Hepatic stellate cell (primary cell): ENCODE measurements at regions not wholly inside any gene's neighbourhood (a gene's known extent, or its start where the extent isn't known, plus 50 kb on each side); places are given as distances from the start of the nearest gene placed in this dataset.

Source experiments
- DNase-seq: peaks from one replicate; pipeline ENCODE4 v3.0.0; 2011; ENCODE audit warnings: low spot score

DNA sequence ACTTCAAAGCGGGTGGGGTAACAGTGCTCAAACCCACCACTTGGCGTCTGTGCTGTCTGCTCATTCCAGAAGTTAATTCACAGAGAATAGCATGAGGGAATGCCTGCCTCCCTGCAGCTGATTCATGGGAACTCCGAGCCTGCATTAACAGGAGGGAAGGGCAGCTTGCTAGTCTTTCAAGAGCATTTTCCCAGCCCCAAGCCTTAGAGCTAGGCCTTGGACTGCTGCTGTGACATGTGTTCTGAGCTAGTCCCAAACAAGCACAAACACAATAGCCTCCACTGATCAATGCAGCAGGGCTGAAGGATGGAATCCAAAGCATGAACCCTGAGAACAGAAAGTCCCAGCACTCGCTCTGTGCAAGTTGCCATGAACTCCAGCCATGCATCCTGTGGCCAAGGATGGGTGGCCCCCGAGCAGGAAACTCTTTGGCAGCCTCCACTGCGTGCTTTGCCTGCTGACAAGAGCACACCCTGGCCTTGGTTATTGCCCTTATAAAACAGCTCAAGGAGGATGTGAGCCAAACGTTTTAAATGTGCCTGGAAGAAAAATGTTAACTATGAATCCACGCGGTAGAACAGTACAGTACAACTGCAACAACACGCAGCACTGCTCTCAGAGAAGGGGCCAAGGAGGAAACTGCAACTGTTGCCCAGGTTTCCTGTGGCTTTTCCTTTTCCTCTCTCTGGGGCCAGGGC lies 653.1 kb upstream of the KLF4 start:
- DNase-seq: no peak

DNA sequence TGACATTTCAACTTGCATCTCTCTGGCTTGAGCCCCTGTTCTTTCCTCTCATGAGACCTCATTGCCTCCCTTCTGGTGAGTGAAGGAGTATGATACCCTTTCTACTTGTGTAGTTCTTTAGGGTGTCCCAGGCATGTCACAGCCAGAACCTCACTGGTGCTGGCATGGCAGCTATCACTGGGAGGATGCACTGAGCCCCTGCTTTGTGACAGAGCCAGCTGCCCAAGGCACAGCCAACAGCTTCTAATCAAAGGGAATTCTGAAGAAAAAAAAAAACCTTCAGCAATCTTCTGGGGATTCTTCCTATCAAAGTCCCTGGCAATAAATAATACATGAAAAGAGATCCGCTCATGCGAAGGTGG lies 652.6 kb upstream of the KLF4 start:
- no peak for DNase-seq

DNA sequence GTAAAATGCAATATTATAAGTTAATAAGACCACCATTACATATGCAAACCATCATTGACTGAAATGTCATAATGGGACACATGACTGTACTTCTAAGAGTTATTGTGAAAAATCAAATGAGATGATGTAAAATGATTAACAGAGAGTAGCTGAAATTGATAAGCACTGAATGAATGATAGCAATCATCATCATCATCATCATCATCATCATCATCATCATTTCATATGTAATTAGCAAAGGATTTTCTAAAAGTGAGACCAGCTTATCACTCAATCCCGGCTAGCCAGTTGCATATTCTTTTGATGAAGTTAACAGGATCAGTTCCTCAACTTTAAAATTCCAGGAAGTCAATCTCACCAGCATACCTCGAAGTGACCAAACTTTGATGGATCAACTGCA lies 650.3 kb upstream of the KLF4 start:
- DNase-seq: no peak

DNA sequence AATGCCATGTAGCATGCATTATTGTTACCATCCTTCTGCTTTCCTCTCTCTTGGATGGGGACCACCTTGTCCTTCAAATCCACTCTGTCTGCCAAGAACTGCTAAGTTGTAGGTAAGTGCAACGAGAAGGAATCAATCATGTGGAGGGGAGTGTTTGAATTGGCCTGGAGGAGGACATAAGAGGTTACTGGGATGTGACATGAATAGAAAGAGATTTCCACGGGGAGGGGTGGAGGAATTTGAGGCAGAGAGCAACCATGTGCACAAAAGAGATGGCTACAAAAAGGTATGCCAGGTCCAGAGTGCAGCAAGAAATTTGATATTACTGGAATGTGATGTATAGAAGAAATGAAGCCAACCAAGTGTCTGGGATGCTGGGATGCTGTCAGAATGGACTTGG lies 648.9 kb upstream of the KLF4 start:
- no peak for DNase-seq

DNA sequence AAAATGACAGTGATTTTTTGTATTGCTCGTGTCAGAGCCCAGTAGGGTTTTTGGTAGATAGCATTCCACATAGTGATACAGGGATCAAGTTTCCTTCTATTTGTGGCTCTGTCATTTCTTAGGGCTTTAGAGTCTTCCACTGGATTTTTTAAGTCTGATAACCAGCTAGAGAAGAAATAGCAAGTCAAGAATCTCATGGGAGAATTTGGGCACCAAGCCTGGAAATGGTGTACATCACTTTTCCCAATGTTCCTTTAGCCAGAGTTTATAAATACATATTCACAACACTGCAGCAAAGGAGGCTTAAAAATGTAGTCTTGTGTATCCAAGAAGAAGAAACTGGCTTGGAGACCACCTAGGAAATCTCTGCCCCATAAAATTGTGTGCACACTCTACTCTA lies 647.1 kb upstream of the KLF4 start:
- no peak for DNase-seq

DNA sequence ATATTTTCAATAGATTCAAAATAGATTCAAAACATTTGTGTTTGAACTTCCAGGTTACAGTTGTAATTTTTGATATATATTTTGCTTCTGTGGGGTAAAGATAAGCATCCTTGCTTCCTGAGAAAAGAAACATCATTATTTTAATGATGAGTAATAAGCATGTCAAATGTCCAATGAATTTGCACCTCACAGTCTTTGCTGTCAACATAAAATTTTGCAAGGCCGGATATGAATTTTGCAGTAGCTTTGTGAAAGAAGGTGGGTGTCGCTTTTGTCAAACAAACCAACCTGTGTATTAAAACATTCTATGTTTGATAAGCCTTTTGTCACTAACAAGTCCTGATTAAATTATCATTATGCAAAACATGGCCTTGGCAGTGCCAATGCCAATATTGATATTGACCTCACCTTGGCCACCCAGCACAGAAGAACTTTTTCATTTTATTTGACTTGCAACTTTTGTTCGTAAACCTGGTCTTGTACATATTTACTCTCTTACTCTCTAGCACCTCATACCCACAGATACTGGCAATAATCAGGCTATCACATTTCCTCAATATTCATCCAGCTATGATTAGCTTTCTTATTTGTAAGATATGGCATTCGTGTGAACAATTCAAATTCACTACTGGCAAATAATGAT lies 645.0 kb upstream of the KLF4 start:
- no peak for DNase-seq

DNA sequence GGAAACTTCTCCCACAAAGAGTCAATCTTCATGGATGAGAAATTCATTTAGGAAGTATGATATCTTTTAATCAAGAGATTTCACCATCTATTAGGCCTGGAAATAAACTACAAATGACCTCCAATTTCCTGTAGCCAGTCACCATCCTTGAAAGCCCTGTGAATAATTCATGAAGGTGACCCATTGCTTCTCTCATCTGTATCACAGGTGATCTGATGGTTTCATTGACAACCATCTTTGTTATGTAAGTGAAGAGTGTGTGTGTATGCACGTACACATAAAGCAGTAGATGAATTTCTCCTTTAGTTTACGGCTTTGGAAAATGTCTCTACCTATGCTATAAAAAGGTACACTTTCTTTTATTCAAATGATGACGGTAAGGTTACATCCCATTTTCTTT lies 644.1 kb upstream of the KLF4 start:
- DNase-seq: no peak

DNA sequence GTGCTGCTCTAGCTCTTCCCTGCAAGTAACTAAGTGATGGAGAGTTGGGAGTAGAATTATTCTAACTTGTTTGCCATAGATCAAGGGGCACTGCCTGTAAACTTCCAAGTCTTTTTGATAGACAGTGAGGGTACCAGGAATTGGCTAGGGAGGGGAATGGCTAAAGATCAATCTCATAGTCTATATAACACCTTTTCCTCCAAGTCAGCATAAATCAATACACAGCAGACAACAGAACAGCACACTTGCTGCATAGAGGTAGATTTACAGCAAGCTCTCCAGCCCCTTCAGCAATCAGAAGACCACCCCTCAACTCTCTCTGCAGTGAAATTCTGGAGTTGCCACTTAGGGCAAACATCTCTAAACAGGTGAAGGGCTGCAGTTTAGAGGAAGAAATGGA lies 643.5 kb upstream of the KLF4 start:
- no peak for DNase-seq

DNA sequence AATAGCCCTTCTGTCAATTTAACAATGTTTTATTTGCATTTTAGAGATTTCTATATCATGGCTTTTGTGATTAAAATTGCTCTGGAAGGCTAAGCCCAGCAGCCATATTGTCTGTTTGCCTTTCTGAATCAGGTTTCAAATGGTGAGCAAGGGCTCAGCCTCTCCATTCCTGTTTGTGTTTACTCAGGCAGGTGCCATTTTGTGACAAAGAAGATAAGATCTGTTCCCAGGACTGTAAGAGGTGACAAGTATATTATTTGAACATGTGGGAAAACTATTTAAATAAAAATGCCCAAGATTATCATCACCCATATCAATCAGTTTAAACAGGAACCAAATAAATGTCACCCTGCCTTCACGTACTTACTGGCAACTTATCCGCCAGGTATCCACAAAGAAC lies 641.3 kb upstream of the KLF4 start:
- DNase-seq: no peak

DNA sequence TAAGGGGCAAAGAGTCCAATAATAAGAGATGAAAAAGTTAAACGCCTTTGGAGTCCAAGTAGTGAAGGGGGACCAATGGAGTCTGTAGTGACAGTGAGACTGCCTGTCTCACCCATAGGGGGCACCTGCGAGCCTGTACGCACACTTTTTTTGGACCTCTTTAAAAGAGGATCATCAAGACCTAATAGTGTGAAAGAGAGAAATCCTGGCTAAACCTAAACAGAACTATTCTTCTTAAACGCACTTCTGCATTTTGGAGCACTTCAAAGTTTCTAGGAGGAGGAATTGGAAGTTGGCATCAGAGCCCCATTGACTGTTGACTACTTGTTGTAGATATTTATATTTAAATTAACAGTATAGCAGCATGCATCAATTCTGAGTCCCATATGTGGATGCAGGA lies 636.1 kb upstream of the KLF4 start:
- DNase-seq: no peak

DNA sequence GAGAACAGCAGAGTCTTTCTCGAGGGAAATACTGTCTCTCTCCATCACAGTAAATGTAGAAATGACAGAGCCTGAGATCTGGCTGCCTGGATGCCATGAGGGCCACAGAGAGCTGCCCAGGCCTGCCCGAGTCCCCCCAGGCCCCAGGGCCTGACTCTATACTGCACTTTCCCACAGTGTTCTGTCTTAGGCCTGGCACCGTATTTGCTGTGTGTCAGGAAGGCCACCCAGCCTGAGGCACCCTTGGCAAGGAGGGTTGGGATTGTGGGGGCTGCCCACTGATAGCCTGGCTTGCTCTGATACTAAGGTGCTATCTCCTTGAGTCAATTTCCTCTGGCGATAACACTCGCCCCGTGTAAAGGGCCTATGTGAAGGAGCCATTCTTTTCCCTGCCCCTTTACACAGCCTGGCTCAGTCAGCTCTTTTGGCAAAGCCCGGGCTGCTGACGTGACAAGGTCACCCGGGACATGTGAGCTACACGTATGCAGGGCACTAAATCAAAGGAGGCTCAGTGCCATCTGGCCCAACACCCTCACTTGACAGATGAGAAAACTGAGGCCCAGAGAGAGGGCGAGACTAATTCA lies 630.1 kb upstream of the KLF4 start:
- DNase-seq: no peak

DNA sequence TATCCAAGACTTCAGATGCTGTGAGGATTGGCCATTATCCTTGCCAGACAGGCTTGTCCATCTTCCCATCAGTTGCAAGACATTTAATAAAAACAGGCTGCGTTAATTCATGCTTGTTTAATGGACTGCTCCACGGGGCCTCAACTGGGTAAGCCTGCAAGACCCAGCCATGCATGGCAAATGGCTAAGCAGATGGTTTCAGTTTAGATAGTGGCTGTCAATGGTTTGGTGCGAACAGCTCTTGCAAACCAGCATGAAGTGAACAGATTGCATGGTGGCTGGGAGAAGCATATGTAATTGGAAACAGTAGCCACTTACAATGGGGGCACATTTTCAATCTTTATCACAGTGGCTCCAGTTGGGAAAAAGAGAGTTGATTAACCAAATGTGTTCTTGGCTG lies 628.2 kb upstream of the KLF4 start:
- DNase-seq: no peak

DNA sequence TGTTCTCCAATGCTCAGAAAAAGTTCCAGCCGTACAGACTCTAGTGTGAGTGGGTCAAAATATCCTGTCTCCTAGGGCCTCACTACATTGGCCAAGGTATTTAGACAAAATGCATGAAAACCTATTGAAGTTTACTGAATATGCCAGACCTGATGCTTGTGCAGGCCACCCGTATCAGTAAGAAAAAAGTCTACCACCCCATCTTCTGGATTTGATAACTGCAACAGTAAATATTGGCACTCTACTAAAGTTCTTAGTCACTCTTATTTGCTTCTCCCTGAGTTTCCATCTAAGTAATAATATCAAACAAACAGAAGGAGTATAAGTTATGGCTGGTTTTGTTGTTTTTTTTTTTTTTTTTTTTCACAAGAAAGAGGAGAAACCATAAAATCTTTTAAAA lies 627.7 kb upstream of the KLF4 start:
- DNase-seq: no peak

DNA sequence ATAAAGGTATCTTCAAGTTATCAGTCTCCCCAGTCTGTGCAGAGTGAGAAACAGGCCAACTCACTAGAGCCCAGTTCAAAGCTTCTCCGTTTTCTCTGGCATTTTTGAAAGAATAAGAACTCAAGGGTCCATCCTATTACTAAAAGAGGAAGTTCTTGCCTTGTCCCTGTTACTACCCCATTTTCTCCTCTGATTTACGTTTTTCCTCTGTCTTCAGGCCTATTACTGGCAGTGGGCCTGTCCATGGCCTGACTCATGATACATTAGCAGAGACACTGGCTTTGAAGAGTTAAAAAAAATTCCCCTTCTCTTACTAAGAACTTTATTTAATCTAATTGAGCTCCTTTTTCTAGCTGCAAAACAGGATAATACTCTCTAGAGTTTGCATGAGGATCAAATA lies 624.0 kb upstream of the KLF4 start:
- no peak for DNase-seq

DNA sequence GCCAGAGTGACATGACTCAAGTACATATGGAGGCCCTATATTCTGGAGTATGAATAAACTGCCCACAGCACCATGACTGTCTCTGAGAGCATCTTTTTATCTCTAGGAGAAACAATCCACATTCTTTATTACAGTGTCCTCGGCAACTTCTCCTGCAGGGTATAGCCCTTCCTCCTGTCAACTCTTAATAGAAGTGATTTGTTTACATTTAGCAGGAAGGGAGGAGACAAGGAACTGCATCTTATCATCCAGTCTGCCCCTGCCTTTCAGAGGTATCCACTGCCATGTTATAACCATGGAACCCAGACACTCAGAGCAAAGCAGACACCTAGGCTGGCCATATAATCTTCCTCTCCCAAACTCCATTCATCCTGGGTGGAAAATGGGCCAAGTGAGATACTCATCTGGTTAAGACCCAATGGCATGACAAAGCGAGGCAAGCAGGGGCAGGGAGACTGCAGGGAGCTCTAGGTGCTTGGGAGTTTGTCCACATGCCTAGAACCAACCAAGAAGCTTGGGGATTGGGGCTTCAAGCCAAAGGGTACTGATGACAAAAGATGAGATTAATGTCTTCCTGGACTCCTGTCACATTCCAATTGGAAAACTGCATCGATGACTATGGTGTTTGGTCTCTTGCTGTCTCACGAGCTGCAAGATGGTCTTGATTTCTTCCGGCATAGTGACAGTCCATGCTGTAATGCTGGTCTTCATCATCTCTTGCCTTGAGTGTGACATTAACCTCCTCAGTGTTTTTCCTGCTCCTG lies 620.5 kb upstream of the KLF4 start:
- no peak for DNase-seq

DNA sequence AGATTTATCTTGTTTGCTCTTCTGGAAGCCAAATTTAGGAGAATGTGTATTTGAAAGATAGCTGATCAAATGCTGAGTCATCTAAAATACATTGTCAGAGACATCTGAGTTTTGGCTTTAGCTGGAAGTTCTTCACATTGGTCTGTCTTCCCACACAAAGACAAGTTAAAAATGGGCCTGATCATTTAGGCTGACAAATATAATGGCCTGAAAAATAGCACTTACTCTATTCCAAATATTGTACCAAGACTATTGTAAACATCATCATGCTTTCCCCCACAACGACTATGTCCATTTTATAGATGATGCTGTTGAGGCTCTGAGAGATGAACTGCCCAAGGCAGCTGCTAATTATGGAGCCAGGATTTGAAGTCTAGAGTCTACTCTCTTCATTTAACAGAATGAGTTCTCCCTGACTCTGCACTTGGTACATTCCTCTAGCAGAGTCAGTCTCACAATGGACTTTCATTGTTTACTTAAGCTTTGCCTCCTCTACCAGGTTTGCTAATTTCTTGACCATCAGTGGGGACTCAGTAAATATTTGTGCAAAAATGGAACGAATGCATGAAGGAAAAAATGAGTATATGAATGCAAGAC lies 619.4 kb upstream of the KLF4 start:
- DNase-seq: no peak

DNA sequence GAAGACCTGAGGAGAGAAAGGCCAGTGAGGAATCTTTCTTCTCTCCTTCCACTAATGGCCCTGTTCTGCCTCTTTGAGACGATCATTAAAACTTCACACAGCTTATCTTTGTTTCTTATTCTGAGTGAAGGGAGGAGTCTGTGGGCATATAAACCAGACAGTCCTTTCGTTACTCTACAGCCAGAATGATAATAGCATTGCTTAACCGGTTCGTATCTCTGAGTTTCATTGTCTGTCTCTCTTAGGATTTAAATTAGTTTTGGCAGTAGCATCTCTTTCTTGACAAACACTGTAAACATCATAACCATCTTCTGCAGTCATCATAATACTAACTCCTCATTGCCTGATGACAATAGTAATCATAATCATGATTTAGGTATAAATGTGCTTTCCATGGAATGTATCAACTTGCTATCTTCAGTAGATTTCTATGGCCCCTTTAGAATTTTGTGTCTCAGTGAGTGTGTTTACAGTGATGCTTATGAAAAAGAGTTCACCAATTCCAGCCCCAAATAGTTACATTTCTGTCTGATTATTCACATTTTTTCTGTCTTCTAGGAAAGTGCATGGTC lies 618.8 kb upstream of the KLF4 start:
- DNase-seq: no peak

DNA sequence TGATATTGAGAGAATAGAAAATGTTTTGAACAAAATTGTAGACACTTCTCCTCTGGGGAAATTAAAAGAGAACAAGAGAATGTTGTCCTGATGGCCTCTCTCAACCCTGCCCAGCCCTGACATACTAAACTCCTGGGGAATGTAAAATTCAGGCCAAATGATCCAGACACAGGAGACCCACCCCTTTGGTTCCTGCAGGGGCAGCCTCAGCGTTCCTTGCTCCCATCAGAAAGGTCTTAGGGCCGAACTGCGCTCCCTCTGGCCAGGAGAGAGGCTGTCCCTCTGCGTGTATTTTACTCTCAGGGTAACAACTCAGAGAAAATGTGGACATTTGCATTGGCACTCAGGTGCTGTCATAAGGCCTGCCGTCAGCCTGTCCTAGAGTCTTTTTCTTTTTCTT lies 616.3 kb upstream of the KLF4 start:
- DNase-seq: no peak

DNA sequence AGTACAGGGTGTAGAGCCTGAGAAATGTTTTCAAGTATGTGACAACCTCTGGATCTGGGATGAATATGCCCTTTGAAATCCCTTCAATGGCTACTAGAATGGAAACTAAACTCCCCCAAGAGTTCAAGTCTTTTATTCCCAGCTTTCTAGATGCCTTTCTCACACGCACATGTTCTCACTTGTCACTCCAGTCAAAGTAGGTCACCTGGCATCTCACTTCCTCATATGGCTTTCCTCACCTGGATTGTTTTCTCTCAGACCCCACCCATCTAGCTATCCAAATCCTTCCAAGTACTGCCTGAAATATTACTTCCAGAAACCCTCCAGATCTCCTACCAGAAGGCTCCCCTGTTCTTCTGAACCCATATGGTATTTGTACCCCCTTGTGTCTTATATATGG lies 615.4 kb upstream of the KLF4 start:
- no peak for DNase-seq

DNA sequence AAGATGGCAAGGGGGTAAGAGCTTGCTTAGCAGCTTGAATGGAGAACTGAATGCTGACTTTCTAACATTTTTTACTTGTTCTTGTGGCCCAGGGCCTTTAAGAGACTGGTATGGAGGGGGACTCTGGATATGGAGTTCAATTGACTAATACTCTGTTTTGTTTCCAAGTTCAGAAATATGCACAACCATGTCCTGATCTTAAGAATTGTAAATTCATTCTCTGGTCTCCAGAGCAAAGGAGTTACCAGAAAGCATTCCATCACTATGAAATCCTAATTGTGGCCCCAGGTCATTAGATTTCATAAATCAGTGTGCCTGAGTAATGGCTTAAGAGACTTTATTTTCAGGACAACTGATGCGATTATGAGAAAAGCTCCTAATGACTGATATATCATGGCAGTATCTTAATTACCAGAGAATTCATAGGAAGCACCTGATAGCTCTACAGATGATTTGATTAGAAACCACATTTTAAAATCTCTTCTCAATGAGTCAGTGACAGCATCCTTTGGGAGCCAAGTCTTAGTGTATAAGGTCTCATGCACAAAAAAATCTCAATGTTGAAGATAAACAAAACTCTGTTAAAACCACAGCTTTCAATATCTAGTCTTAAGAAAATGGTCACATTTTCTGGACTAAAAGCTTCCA lies 613.6 kb upstream of the KLF4 start:
- DNase-seq: no peak

DNA sequence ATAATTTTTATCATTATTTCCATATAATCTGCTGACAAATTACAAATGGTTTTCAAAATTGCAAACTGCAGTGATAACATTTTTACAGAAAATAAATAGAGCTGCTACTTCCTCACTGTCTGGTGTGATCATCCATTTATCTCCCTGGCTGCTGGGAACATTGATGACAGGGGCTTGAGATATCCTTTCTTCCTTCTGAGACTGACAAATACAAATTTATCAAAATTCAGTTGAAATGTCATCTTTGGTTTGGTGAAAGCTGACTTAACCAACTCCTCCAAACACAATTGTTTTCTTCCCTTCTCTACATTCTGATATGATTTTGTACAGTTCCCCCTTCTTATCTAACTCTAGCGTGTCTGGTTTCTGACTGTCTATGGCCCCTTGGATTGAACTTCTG lies 611.8 kb upstream of the KLF4 start:
- no peak for DNase-seq

DNA sequence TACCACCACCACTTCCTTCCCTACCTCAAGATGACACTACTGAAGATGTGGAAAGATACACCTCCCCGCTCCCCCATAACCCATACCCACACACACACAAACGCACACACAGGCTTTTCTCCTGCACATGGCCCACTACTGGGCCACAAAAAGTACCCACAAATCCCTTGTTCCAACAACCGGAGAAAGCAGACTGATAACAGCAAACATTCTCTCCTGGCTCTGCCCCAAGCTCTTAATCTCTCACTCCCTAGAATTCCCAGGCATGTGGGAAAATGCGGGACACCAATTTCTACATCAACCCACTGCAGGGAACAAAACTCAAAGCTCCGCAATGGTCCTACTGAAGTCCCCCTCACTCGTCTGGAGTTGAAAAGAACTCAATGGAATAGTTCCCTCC lies 611.0 kb upstream of the KLF4 start:
- DNase-seq: no peak
